ENCODE measurements at regions not wholly inside any gene's neighbourhood (a gene's known extent, or its start where the extent isn't known, plus 50 kb on each side); places are given as distances from the start of the nearest gene placed in this dataset.

GRCh38 chr5:174829511-174829864, 105.1 kb downstream of the MSX2 start:
- TF ChIP-seq, protein P1, sequence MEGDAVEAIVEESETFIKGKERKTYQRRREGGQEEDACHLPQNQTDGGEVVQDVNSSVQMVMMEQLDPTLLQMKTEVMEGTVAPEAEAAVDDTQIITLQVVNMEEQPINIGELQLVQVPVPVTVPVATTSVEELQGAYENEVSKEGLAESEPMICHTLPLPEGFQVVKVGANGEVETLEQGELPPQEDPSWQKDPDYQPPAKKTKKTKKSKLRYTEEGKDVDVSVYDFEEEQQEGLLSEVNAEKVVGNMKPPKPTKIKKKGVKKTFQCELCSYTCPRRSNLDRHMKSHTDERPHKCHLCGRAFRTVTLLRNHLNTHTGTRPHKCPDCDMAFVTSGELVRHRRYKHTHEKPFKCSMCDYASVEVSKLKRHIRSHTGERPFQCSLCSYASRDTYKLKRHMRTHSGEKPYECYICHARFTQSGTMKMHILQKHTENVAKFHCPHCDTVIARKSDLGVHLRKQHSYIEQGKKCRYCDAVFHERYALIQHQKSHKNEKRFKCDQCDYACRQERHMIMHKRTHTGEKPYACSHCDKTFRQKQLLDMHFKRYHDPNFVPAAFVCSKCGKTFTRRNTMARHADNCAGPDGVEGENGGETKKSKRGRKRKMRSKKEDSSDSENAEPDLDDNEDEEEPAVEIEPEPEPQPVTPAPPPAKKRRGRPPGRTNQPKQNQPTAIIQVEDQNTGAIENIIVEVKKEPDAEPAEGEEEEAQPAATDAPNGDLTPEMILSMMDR (IDR thresholded peaks at IDR 0.05; ENCODE audit: low read depth, low read length), result no peak
- TF ChIP-seq POLR2A (IDR thresholded peaks at IDR 0.05; ENCODE audit: extremely low read depth, insufficient read length) (no peak), MYC (IDR thresholded peaks at IDR 0.05; ENCODE audit: low read depth, low read length) (no peak)

Measured in NB4 (cell line).